ENCODE measurements at regions not wholly inside any gene's neighbourhood (a gene's known extent, or its start where the extent isn't known, plus 50 kb on each side); places are given as distances from the start of the nearest gene placed in this dataset.

GRCh38 chr11:28820296-28820989 lies 712.3 kb downstream of the METTL15 start:
- no peaks in the 10 kb centered on the region for H3K4me1 ChIP-seq
- TF ChIP-seq CTCF (IDR thresholded peaks at IDR 0.05 in 4 of 5, conservative IDR thresholded peaks at IDR 0.05 in 1 of 5) = no peak
- TF ChIP-seq POLR2A (IDR thresholded peaks at IDR 0.05) = no peak
- H3K36me3 ChIP-seq = no peaks in the 10 kb centered on the region
- no peak for DNase-seq
- H3K9me3 ChIP-seq = no peaks in the 10 kb centered on the region
- intact Hi-C loops (cut with DNase I; ENCODE audit: low total_unique reads) (no loop called here), in situ Hi-C loops (cut with MboI; ENCODE audit: low sequenced_read_pairs in 4 of 4) (no loop called here)
- ATAC-seq = no peak
- H3K27me3 ChIP-seq = no peaks in the 10 kb centered on the region
- no peak overlapping the region for H3K4me3 ChIP-seq
- H3K27ac ChIP-seq = no peak overlapping the region

GRCh38 chr11:28819741-28820140 lies 711.6 kb downstream of the METTL15 start:
- H3K27ac ChIP-seq = no peak overlapping the region
- ATAC-seq (no peak), DNase-seq (no peak)
- TF ChIP-seq POLR2A (IDR thresholded peaks at IDR 0.05) (no peak), CTCF (IDR thresholded peaks at IDR 0.05 in 4 of 5, conservative IDR thresholded peaks at IDR 0.05 in 1 of 5) (no peak)
- H3K4me1 ChIP-seq = no peaks in the 10 kb centered on the region
- no peaks in the 10 kb centered on the region for H3K9me3 ChIP-seq
- H3K27me3 ChIP-seq = no peaks in the 10 kb centered on the region
- H3K4me3 ChIP-seq = no peak overlapping the region
- H3K36me3 ChIP-seq = no peaks in the 10 kb centered on the region
- in situ Hi-C loops (cut with MboI; ENCODE audit: low sequenced_read_pairs in 4 of 4) (no loop called here), intact Hi-C loops (cut with DNase I; ENCODE audit: low total_unique reads) (no loop called here)

GRCh38 chr11:28815110-28815509 lies 706.9 kb downstream of the METTL15 start:
- Histone ChIP-seq H3K4me1 (no peaks in the 10 kb centered on the region), H3K9me3 (no peaks in the 10 kb centered on the region), H3K36me3 (no peaks in the 10 kb centered on the region), H3K27ac (no peak overlapping the region), H3K4me3 (no peak overlapping the region), H3K27me3 (no peaks in the 10 kb centered on the region)
- intact Hi-C loops (cut with DNase I; ENCODE audit: low total_unique reads) (no loop called here), in situ Hi-C loops (cut with MboI; ENCODE audit: low sequenced_read_pairs in 4 of 4) (no loop called here)
- DNase-seq (no peak), ATAC-seq (no peak)
- TF ChIP-seq CTCF (IDR thresholded peaks at IDR 0.05 in 4 of 5, conservative IDR thresholded peaks at IDR 0.05 in 1 of 5) (no peak), POLR2A (IDR thresholded peaks at IDR 0.05) (no peak)

GRCh38 chr11:28808771-28809170 lies 700.6 kb downstream of the METTL15 start:
- in situ Hi-C loops (cut with MboI; ENCODE audit: low sequenced_read_pairs in 4 of 4) = no loop called here
- no peak for TF ChIP-seq CTCF (IDR thresholded peaks at IDR 0.05 in 4 of 5, conservative IDR thresholded peaks at IDR 0.05 in 1 of 5)
- no peak for ATAC-seq

GRCh38 chr11:28799316-28799715 lies 691.1 kb downstream of the METTL15 start:
- no peak overlapping the region for H3K27ac ChIP-seq
- no peak for ATAC-seq
- intact Hi-C loops (cut with DNase I; ENCODE audit: low total_unique reads) (no loop called here), in situ Hi-C loops (cut with MboI; ENCODE audit: low sequenced_read_pairs in 4 of 4) (no loop called here)
- H3K4me1 ChIP-seq = no peaks in the 10 kb centered on the region
- no peaks in the 10 kb centered on the region for H3K27me3 ChIP-seq
- DNase-seq = no peak
- no peaks in the 10 kb centered on the region for H3K9me3 ChIP-seq
- H3K36me3 ChIP-seq = no peaks in the 10 kb centered on the region
- H3K4me3 ChIP-seq = no peak overlapping the region
- TF ChIP-seq POLR2A (IDR thresholded peaks at IDR 0.05) = no peak
- no peak for TF ChIP-seq CTCF (IDR thresholded peaks at IDR 0.05 in 4 of 5, conservative IDR thresholded peaks at IDR 0.05 in 1 of 5)

More at GRCh38 chr11:28808771-28809170, 700.6 kb downstream of the METTL15 start:
- Histone ChIP-seq H3K4me1 (no peaks in the 10 kb centered on the region), H3K36me3 (no peaks in the 10 kb centered on the region), H3K27ac (no peak overlapping the region), H3K4me3 (no peak overlapping the region), H3K9me3 (no peaks in the 10 kb centered on the region), H3K27me3 (no peaks in the 10 kb centered on the region)
- intact Hi-C loops (cut with DNase I; ENCODE audit: low total_unique reads) = no loop called here
- DNase-seq = no peak
